PC-9 (cell line): ENCODE measurements at regions not wholly inside any gene's neighbourhood (a gene's known extent, or its start where the extent isn't known, plus 50 kb on each side); places are given as distances from the start of the nearest gene placed in this dataset.

ENCODE experiments used
- BruUV-seq: library from RNA; stranded (reverse); fragments of 400-500 nt; replicated peaks from 2 replicates; lab custom pipeline; 2021; lab: Mats Ljungman, UMichigan
- CTCF ChIA-PET: fragments of 300-600 bp; sonication (Branson Sonifier 250); formaldehyde crosslinking; loops from one replicate; lab custom pipeline; 2022; ENCODE audit warnings: antibody characterized with exemption; lab: Charles Lee
- POLR2A ChIA-PET: fragments of 300-600 bp; sonication (Branson Sonifier 250); formaldehyde crosslinking; loops from one replicate; lab custom pipeline; 2022; ENCODE audit warnings: antibody characterized with exemption; ENCODE audit not compliant: unreplicated experiment; lab: Charles Lee
- DNase-seq, 2 experiments: peaks; one replicate each; pipeline versions ENCODE4 v3.0.0 to v3.0.0-alpha.2; 2015 to 2022; ENCODE audit warnings: mixed read lengths in 1 of 2
- H2AFZ ChIP-seq: fragments of 200-600 bp; sonication (generic); 2 replicates; pipeline ENCODE4 v1.8.1; 2017; ENCODE audit warnings: antibody characterized with exemption
- H3F3A ChIP-seq: fragments of 200-600 bp; sonication (generic); 2 replicates; pipeline ENCODE4 v1.8.1; 2017; ENCODE audit warnings: antibody characterized with exemption, mild to moderate bottlenecking, low read depth; ENCODE audit not compliant: insufficient read depth
- H3K27ac ChIP-seq: fragments of 200-600 bp; sonication (generic); 2 replicates; pipeline ENCODE4 v1.6.1; 2016; ENCODE audit warnings: mixed run types
- H3K27me3 ChIP-seq: fragments of 200-600 bp; sonication (generic); 2 replicates; pipeline ENCODE4 v1.6.1; 2016; ENCODE audit warnings: low read depth, mixed run types; ENCODE audit not compliant: insufficient read depth
- H3K36me3 ChIP-seq: fragments of 200-600 bp; sonication (generic); 2 replicates; pipeline ENCODE4 v1.6.1; 2016; ENCODE audit warnings: low read depth, mixed run types
- H3K4me1 ChIP-seq: fragments of 200-600 bp; sonication (generic); replicated peaks from 2 replicates; pipeline ENCODE4 v1.6.1; 2016; ENCODE audit warnings: mixed run types; ENCODE audit not compliant: insufficient read depth
- H3K4me2 ChIP-seq: fragments of 200-600 bp; sonication (generic); 2 replicates; pipeline ENCODE4 v1.6.1; 2017; ENCODE audit warnings: mixed run types
- H3K4me3 ChIP-seq: fragments of 200-600 bp; sonication (generic); 2 replicates; pipeline ENCODE4 v1.6.1; 2016; ENCODE audit warnings: mixed run types
- H3K79me2 ChIP-seq: fragments of 200-600 bp; sonication (generic); 2 replicates; pipeline ENCODE4 v1.6.1; 2017; ENCODE audit warnings: low read depth, mixed run types
- H3K9me2 ChIP-seq: fragments of 200-600 bp; sonication (generic); 2 replicates; pipeline ENCODE4 v1.8.1; 2017; ENCODE audit warnings: mild to moderate bottlenecking; ENCODE audit not compliant: insufficient read depth
- H3K9me3 ChIP-seq: fragments of 200-600 bp; sonication (generic); 2 replicates; pipeline ENCODE4 v1.8.1; 2016; ENCODE audit warnings: low read depth; ENCODE audit not compliant: insufficient read depth
- H4K20me1 ChIP-seq: fragments of 200-600 bp; sonication (generic); 2 replicates; pipeline ENCODE4 v1.8.1; 2017; ENCODE audit not compliant: insufficient read depth
- CTCF ChIP-seq: fragments of 200-600 bp; sonication (generic); conservative IDR thresholded peaks from 2 replicates; pipeline ENCODE4 v1.6.1; 2017; ENCODE audit warnings: mixed run types, antibody characterized with exemption, mild to moderate bottlenecking, moderate library complexity
- EZH2 ChIP-seq: fragments of 200-600 bp; sonication (generic); IDR thresholded peaks from 2 replicates; pipeline ENCODE4 v1.8.0; 2017; ENCODE audit warnings: antibody characterized with exemption, low read depth
- intact Hi-C: fragments of 100-400 bp; cut with micrococcal nuclease; formaldehyde crosslinking; loops from one replicate; pipeline ENCODE4 v1.10.0; 2022; ENCODE audit not compliant: unreplicated experiment

GRCh38 chr7:45993621-45994020, 72.5 kb upstream of the IGFBP3 start:
- Histone ChIP-seq H3K79me2 (no peaks in the 10 kb centered on the region), H3K4me2 (no peak overlapping the region), H3K36me3 (no peaks in the 10 kb centered on the region), H2AFZ (no peak overlapping the region), H3K27me3 (no peaks in the 10 kb centered on the region), H3K4me3 (no peak overlapping the region), H3F3A (no peaks in the 10 kb centered on the region), H3K4me1 (peaks cover 8% of the 10 kb centered on the region; the same call in 1 of the 2 replicates), H3K9me2 (no peaks in the 10 kb centered on the region), H3K9me3 (peaks cover 24% of the 10 kb centered on the region; the same call in 1 of the 2 replicates), H3K27ac (no peak overlapping the region), H4K20me1 (no peaks in the 10 kb centered on the region)
- CTCF ChIA-PET: no interaction called here
- POLR2A ChIA-PET: no interaction called here
- peak in 1 of 2 experiments; percentile 47 for DNase-seq
- intact Hi-C loops: no loop called here
- no TSS peak for BruUV-seq
- TF ChIP-seq EZH2: no peak
- TF ChIP-seq CTCF: no peak

- Histone ChIP-seq H3K79me2 (no peaks in the 10 kb centered on the region), H2AFZ (no peak overlapping the region), H3K4me1 (peaks cover 8% of the 10 kb centered on the region; the same call in 1 of the 2 replicates), H3K4me3 (no peak overlapping the region), H3F3A (no peaks in the 10 kb centered on the region), H3K36me3 (no peaks in the 10 kb centered on the region), H3K27me3 (no peaks in the 10 kb centered on the region), H3K4me2 (no peak overlapping the region), H3K9me2 (no peaks in the 10 kb centered on the region), H3K27ac (no peak overlapping the region), H3K9me3 (peaks cover 24% of the 10 kb centered on the region; the same call in 1 of the 2 replicates), H4K20me1 (no peaks in the 10 kb centered on the region)
- no peak for DNase-seq
- BruUV-seq: no TSS peak
- POLR2A ChIA-PET: no interaction called here
- CTCF ChIA-PET: no interaction called here
- TF ChIP-seq CTCF (no peak), EZH2 (no peak)
- intact Hi-C loops: no loop called here
Observed at GRCh38 chr7:45992826-45993225, 71.8 kb upstream of the IGFBP3 start.

- intact Hi-C loops: no loop called here
- H2AFZ ChIP-seq: no peak overlapping the region
- no peak for TF ChIP-seq EZH2
- TF ChIP-seq CTCF: no peak
Observed at GRCh38 chr7:45990276-45990675, 69.2 kb upstream of the IGFBP3 start.

More at GRCh38 chr7:45990276-45990675, 69.2 kb upstream of the IGFBP3 start:
- Histone ChIP-seq H3K9me2 (no peaks in the 10 kb centered on the region), H3K9me3 (peaks cover 8% of the 10 kb centered on the region; the same call in 1 of the 2 replicates), H3F3A (no peaks in the 10 kb centered on the region), H3K4me3 (no peak overlapping the region), H4K20me1 (no peaks in the 10 kb centered on the region), H3K79me2 (no peaks in the 10 kb centered on the region), H3K27ac (no peak overlapping the region), H3K27me3 (no peaks in the 10 kb centered on the region), H3K4me1 (peaks cover 8% of the 10 kb centered on the region; the same call in 1 of the 2 replicates), H3K36me3 (no peaks in the 10 kb centered on the region), H3K4me2 (no peak overlapping the region)
- no TSS peak for BruUV-seq
- CTCF ChIA-PET: no interaction called here
- no peak for DNase-seq
- POLR2A ChIA-PET: no interaction called here
